ENCODE measurements at regions not wholly inside any gene's neighbourhood (a gene's known extent, or its start where the extent isn't known, plus 50 kb on each side); places are given as distances from the start of the nearest gene placed in this dataset.

GRCh38 chr4:56757821-56758411 lies 63.6 kb downstream of the SPINK2 start:
- peak; percentile 86 for DNase-seq (ENCODE audit: low spot score)

GRCh38 chr4:56757261-56757746 lies 64.2 kb downstream of the SPINK2 start:
- DNase-seq (ENCODE audit: low spot score) = peak; percentile 84

GRCh38 chr4:56755901-56756300 lies 65.6 kb downstream of the SPINK2 start:
- peak; percentile 22 for DNase-seq (ENCODE audit: low spot score)

- no peak for DNase-seq (ENCODE audit: low spot score)
Measured at GRCh38 chr4:56752985-56753384, 68.5 kb downstream of the SPINK2 start.

GRCh38 chr4:56750231-56750630 lies 69.1 kb upstream of the HOPX start:
- DNase-seq (ENCODE audit: low spot score) = no peak

GRCh38 chr4:56748271-56748670 lies 67.2 kb upstream of the HOPX start:
- DNase-seq (ENCODE audit: low spot score) = no peak

- DNase-seq (ENCODE audit: low spot score) = no peak
Measured at GRCh38 chr4:56746639-56747038, 65.5 kb upstream of the HOPX start.

- no peak for DNase-seq (ENCODE audit: low spot score)
Measured at GRCh38 chr4:56745042-56745441, 63.9 kb upstream of the HOPX start.

GRCh38 chr4:56744030-56744429 lies 62.9 kb upstream of the HOPX start:
- no peak for DNase-seq (ENCODE audit: low spot score)

GRCh38 chr4:56743550-56743949 lies 62.5 kb upstream of the HOPX start:
- no peak for DNase-seq (ENCODE audit: low spot score)

GRCh38 chr4:56742080-56742871 lies 61.2 kb upstream of the HOPX start:
- peak; percentile 38 for DNase-seq (ENCODE audit: low spot score)

- no peak for DNase-seq (ENCODE audit: low spot score)
Measured at GRCh38 chr4:56741595-56741994, 60.5 kb upstream of the HOPX start.

GRCh38 chr4:56739066-56739777 lies 58.1 kb upstream of the HOPX start:
- DNase-seq (ENCODE audit: low spot score) = no peak

GRCh38 chr4:56737666-56738065 lies 56.6 kb upstream of the HOPX start:
- no peak for DNase-seq (ENCODE audit: low spot score)

GRCh38 chr4:56733352-56733751 lies 52.3 kb upstream of the HOPX start:
- no peak for DNase-seq (ENCODE audit: low spot score)

- DNase-seq (ENCODE audit: low spot score) = no peak
Measured at GRCh38 chr4:56732301-56732700, 51.2 kb upstream of the HOPX start.

GRCh38 chr4:56731857-56732256 lies 50.8 kb upstream of the HOPX start:
- DNase-seq (ENCODE audit: low spot score) = no peak
